ENCODE measurements at regions not wholly inside any gene's neighbourhood (a gene's known extent, or its start where the extent isn't known, plus 50 kb on each side); places are given as distances from the start of the nearest gene placed in this dataset.

- no peaks in the 10 kb centered on the region for H3K36me3 ChIP-seq (ENCODE audit: low read length)
These were observed 271.8 kb downstream of the QKI start for GRCh38 chr6:163686301-163686700.

GRCh38 chr6:163683105-163683622, 268.6 kb downstream of the QKI start:
- H3K27me3 ChIP-seq (ENCODE audit: low read length): no peaks in the 10 kb centered on the region
- H3K9me3 ChIP-seq (ENCODE audit: insufficient read depth, low read length): no peaks in the 10 kb centered on the region
- H3K4me3 ChIP-seq (ENCODE audit: insufficient read depth, low read length, poor library complexity, severe bottlenecking): no peak overlapping the region
- H3K9me2 ChIP-seq (replicated peaks; ENCODE audit: insufficient read depth, low read length): no peaks in the 10 kb centered on the region
- no peak overlapping the region for H3K27ac ChIP-seq (ENCODE audit: low read depth, low read length)
- no peak overlapping the region for H3K9ac ChIP-seq (ENCODE audit: low read length)
- no peaks in the 10 kb centered on the region for H3K36me3 ChIP-seq (ENCODE audit: low read length)
- H3F3A ChIP-seq (ENCODE audit: insufficient read depth): no peaks in the 10 kb centered on the region
- H3K4me2 ChIP-seq (ENCODE audit: low read depth, low read length, poor library complexity, severe bottlenecking): no peak overlapping the region
- no peaks in the 10 kb centered on the region for H3K79me2 ChIP-seq (ENCODE audit: insufficient read depth, low read length)
- TF ChIP-seq CTCF (IDR thresholded peaks at IDR 0.05; ENCODE audit: insufficient read depth, low read length, poor library complexity, severe bottlenecking) (no peak), EZH2phosphoT487 (conservative IDR thresholded peaks at IDR 0.05; ENCODE audit: low read length) (no peak)
- no peak overlapping the region for H2AFZ ChIP-seq (ENCODE audit: low read depth, low read length, severe bottlenecking)
- H4K20me1 ChIP-seq (ENCODE audit: low read depth, low read length): no peaks in the 10 kb centered on the region

More at GRCh38 chr6:163686301-163686700, 271.8 kb downstream of the QKI start:
- no peak for TF ChIP-seq EZH2phosphoT487 (conservative IDR thresholded peaks at IDR 0.05; ENCODE audit: low read length)
- TF ChIP-seq CTCF (IDR thresholded peaks at IDR 0.05; ENCODE audit: insufficient read depth, low read length, poor library complexity, severe bottlenecking): no peak
- H3K9ac ChIP-seq (ENCODE audit: low read length): no peak overlapping the region
- H3K9me3 ChIP-seq (ENCODE audit: insufficient read depth, low read length): no peaks in the 10 kb centered on the region
- H3F3A ChIP-seq (ENCODE audit: insufficient read depth): no peaks in the 10 kb centered on the region
- H3K27ac ChIP-seq (ENCODE audit: low read depth, low read length): no peak overlapping the region
- H3K27me3 ChIP-seq (ENCODE audit: low read length): no peaks in the 10 kb centered on the region
- no peaks in the 10 kb centered on the region for H3K79me2 ChIP-seq (ENCODE audit: insufficient read depth, low read length)
- H4K20me1 ChIP-seq (ENCODE audit: low read depth, low read length): no peaks in the 10 kb centered on the region
- no peak overlapping the region for H3K4me2 ChIP-seq (ENCODE audit: low read depth, low read length, poor library complexity, severe bottlenecking)
- H3K4me3 ChIP-seq (ENCODE audit: insufficient read depth, low read length, poor library complexity, severe bottlenecking): no peak overlapping the region
- no peak overlapping the region for H2AFZ ChIP-seq (ENCODE audit: low read depth, low read length, severe bottlenecking)
- H3K9me2 ChIP-seq (replicated peaks; ENCODE audit: insufficient read depth, low read length): no peaks in the 10 kb centered on the region

GRCh38 chr6:163679753-163680152, 265.2 kb downstream of the QKI start:
- no peak overlapping the region for H2AFZ ChIP-seq (ENCODE audit: low read depth, low read length, severe bottlenecking)
- H3K36me3 ChIP-seq (ENCODE audit: low read length): no peaks in the 10 kb centered on the region
- H3K4me2 ChIP-seq (ENCODE audit: low read depth, low read length, poor library complexity, severe bottlenecking): no peak overlapping the region
- no peaks in the 10 kb centered on the region for H3K79me2 ChIP-seq (ENCODE audit: insufficient read depth, low read length)
- H3K9me2 ChIP-seq (replicated peaks; ENCODE audit: insufficient read depth, low read length): no peaks in the 10 kb centered on the region
- no peaks in the 10 kb centered on the region for H3F3A ChIP-seq (ENCODE audit: insufficient read depth)
- H4K20me1 ChIP-seq (ENCODE audit: low read depth, low read length): no peaks in the 10 kb centered on the region
- H3K27me3 ChIP-seq (ENCODE audit: low read length): no peaks in the 10 kb centered on the region
- H3K27ac ChIP-seq (ENCODE audit: low read depth, low read length): no peak overlapping the region
- TF ChIP-seq EZH2phosphoT487 (conservative IDR thresholded peaks at IDR 0.05; ENCODE audit: low read length) (no peak), CTCF (IDR thresholded peaks at IDR 0.05; ENCODE audit: insufficient read depth, low read length, poor library complexity, severe bottlenecking) (no peak)
- no peak overlapping the region for H3K9ac ChIP-seq (ENCODE audit: low read length)
- H3K9me3 ChIP-seq (ENCODE audit: insufficient read depth, low read length): no peaks in the 10 kb centered on the region
- no peak overlapping the region for H3K4me3 ChIP-seq (ENCODE audit: insufficient read depth, low read length, poor library complexity, severe bottlenecking)
